Stromal cell of bone marrow (primary cell): ENCODE measurements at regions not wholly inside any gene's neighbourhood (a gene's known extent, or its start where the extent isn't known, plus 50 kb on each side); places are given as distances from the start of the nearest gene placed in this dataset.
"Not testable (repeated sequence)": the region's sequence is repeated elsewhere in the genome, so short reads cannot be mapped to it uniquely, and the experiment has no call there.

Experiments used
- DNase-seq: peaks from one replicate; pipeline ENCODE4 v3.0.0-alpha.2; 2012; ENCODE audit warnings: low read depth

GRCh38 chr16:54727696-54728095 lies 203.0 kb upstream of the IRX5 start:
- DNase-seq, result not testable (repeated sequence)

- DNase-seq, result no peak
Observed at GRCh38 chr16:54724346-54724925, 206.2 kb upstream of the IRX5 start.

- no peak for DNase-seq
Observed at GRCh38 chr16:54722210-54722676, 208.4 kb upstream of the IRX5 start.

GRCh38 chr16:54720259-54720658 lies 210.4 kb upstream of the IRX5 start:
- DNase-seq, result peak; percentile 21

GRCh38 chr16:54719624-54720023 lies 211.0 kb upstream of the IRX5 start:
- no peak for DNase-seq

DNA sequence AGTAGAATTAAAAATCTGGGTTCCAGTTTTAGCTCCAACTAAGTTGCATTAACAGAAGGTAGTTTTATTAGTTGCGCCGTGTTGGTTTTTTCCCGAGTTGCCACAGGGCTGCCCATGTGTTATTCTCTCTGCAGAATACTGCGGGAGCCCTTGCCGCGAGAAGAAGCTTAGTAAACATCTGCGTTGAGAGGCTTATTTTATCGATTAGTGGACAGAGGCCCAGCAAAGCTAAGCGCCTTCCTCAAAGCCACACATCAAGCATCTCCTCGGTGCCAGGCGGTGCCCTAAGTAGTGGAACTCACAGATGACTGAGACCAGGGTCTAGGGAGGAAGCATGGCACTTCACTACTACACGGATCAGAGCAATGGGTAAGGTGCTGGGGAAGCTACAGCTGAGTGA lies 212.3 kb upstream of the IRX5 start:
- DNase-seq, result no peak

GRCh38 chr16:54715011-54715410 lies 215.7 kb upstream of the IRX5 start:
- DNase-seq, result no peak

DNA sequence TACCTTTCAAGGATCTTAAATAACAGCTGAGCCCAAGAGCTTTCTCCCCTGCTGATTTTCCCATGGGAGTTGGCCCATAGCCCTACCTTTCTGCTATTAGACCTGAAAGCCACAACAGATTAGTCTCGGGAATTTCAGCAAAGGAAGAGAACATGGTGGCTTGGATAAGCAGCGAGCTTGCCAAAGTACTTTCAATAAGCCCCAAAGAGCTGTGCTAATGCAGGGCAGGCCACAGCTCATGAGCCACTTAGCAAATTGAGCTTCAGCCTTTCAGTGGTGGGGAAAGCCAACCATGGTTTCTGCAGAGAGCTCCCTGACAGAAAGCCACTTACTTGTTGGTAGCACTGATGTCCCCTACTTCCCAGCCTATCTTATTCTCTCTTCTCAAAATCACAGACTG lies 217.8 kb upstream of the IRX5 start:
- no peak for DNase-seq

DNA sequence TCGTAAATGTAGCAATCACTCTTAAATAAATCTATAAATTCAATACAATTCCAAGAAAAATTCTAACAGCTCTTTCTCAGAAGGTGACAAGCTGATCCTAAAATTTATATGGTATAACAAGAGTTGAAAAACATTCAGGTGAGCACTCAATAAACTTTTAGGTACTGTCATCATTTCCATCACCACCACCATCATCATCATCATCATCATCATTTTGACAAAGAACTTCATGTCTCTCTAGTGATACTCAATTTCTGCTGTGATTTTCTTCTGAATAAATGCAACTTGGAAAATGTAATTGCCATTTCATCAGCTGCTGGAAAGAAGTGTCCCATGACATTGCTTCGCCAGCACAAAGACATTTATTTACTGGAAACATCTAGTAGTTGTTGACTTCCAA lies 222.9 kb upstream of the IRX5 start:
- DNase-seq, result no peak

DNA sequence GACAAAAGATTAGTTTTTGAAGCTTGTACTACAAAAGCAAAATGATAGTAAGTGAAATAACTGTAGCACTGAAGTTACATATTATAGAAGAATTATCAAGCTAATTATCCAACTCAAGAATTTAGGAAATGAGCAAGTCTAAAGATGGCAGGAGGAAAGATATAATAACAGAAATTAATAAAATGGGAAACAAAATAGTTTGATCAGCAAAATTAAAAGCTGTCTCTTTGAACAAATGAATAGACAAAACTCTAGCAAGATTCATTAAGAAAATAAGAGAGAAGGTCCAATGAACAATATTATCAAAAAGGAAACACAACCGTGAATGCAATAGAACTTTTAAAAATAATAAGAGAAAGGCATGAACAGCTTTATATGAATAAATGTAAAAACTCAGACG lies 224.3 kb upstream of the IRX5 start:
- DNase-seq, result no peak

GRCh38 chr16:54703339-54703738 lies 227.3 kb upstream of the IRX5 start:
- DNase-seq, result no peak

GRCh38 chr16:54699656-54700055 lies 231.0 kb upstream of the IRX5 start:
- no peak for DNase-seq

DNA sequence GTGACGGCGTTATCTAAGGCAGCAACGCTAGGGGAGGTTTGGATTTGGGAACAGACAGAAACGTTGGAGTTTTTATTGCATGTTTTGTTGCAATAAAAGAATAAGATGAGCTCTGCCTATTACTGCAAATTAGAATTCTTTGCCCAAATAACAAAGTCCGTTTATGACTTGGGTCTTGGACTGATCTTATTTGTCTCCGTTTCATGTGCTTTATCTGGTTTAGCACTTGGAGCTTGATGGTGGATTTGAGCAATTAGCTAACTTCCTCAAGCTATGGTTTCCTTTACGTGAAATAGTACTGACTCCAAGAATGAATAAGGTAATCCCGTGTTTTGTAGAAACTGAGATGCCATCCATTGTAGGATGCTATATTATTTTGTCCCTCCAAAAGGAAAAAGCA lies 233.0 kb upstream of the IRX5 start:
- DNase-seq, result no peak

DNA sequence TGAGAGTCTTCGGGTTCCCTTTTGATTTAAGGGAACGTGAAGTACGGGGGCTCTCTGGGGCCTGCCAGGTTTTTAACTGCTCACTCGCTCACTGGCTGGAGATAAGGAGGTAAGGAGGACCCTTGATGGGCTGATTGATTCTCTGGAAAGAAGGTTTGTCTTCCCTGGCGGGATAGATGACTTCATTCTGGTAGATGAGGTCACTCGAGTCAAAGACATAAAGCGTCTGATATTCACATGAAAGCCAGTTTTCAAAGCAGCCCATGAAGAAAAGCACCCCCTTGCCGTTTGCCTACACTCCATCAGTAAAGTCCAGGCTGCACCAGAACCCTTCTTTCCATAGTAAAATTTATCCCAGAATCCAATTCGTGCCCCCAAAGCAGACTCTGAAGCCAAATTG lies 233.7 kb upstream of the IRX5 start:
- no peak for DNase-seq

DNA sequence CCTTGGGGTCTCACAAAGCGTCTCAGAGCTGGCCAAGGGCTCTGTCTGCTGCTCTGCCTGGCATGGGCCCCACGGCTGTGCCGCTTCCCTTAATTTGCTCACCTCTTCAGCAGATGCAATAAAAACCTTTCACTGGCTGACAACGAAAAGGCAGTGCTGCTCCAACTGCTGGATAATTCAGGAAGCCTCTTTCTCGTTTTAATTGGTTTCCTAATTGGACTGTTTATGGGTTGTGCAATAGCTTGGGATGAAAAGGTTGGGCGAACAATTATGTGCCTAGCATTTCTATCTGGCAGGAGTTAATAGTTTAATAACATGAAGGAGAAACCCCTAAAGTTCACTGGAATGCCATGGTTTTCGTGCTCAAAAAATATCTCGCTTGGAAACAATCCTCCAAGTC lies 234.1 kb upstream of the IRX5 start:
- DNase-seq, result no peak

- peak; percentile 9 for DNase-seq
Observed at GRCh38 chr16:54694651-54695050, 236.0 kb upstream of the IRX5 start.

GRCh38 chr16:54693864-54694263 lies 236.8 kb upstream of the IRX5 start:
- no peak for DNase-seq

GRCh38 chr16:54690710-54691109 lies 240.0 kb upstream of the IRX5 start:
- DNase-seq, result no peak

GRCh38 chr16:54690306-54690705 lies 240.4 kb upstream of the IRX5 start:
- no peak for DNase-seq

DNA sequence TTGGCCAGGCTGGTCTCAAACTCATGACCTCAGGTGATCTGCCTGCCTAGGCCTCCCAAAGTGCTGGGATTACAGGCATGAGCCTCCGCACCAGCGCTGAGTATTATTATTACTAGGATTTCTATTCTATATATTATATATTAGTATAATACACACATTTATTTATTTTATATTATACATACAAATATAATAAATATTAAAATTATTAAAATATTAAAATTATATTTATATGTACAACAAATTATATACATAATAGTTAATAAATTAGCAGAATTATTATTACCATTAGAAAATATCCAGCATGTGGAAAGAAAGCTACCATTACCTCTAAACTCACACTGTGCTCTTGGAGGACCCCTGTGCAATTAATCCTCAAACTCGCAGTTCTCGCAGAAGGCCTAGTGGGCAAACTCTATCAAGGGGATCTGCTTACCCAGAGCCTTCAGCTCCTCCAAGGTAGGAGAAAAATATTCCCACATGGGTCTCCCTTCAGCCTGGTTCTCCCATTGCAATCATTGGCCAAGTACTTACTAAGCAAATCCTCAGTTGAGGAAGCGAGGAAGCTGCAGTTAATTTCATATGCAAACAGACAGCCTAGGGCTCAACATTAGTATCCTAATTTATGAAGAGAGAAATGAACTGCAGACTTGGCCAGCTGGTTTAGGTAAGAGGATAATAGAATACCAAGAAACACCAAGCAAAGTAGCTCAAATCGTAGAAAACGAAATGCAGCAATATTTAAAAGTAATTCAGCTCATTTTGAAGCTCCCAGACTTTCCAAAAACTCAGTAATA lies 241.4 kb upstream of the IRX5 start:
- DNase-seq, result no peak

DNA sequence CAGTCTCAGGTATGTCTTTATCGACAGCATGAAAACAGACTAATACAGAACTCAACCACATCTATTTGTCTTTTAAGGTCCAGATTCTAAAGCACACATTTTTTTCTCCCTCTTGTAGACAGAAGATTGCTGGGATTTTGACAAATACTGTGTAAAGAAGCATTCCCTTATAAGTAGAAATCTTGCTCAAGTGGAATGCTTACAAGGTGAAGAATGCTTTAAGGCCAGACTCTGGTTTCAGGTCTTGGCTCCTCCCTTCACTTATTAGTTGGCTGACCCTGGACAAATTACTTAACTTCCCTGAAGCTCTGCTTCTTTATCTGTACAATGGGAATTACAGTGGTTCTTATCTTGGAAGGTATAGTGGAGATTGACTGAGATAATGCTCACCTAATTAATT lies 242.3 kb upstream of the IRX5 start:
- no peak for DNase-seq

GRCh38 chr16:54687043-54687899 lies 243.4 kb upstream of the IRX5 start:
- DNase-seq, result no peak

DNA sequence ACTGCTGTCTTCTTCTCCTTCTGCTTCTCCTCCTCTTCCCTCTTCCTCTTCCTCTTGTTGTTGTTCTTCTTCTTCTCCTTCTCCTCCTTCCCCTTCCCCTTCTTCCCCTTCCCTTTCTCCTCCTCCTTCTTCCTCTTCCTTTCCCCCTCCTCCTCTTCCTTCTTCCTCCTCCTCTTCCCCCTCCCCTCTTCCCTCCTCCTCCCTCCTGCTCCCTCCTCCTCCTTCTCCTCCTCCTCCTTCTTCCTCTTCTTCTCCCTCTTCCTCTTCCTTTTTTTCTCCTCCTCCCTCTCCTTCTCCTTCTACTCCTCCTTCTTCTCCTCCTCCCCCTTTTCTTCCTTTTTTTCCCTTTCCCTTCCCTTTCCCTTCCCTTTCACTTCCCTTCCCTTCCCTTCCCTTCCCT lies 245.0 kb upstream of the IRX5 start:
- no peak for DNase-seq
